ENCODE measurements at regions not wholly inside any gene's neighbourhood (a gene's known extent, or its start where the extent isn't known, plus 50 kb on each side); places are given as distances from the start of the nearest gene placed in this dataset.

GRCh38 chr7:136173874-136174273 lies 196.7 kb upstream of the MTPN start:
- no peak for TF ChIP-seq CTCF (IDR thresholded peaks at IDR 0.05; ENCODE audit: low read depth, low read length)
- no peak for DNase-seq (ENCODE audit: low read depth in 2 of 2)

GRCh38 chr7:136171233-136171632 lies 194.1 kb upstream of the MTPN start:
- TF ChIP-seq CTCF (IDR thresholded peaks at IDR 0.05; ENCODE audit: low read depth, low read length) = no peak
- no peak for DNase-seq (ENCODE audit: low read depth in 2 of 2)
- no peak overlapping the region for H3K4me3 ChIP-seq (replicated peaks in 1 of 2; ENCODE audit: low read depth in 2 of 2, low read length in 2 of 2)

More at GRCh38 chr7:136173874-136174273, 196.7 kb upstream of the MTPN start:
- H3K4me3 ChIP-seq (replicated peaks in 1 of 2; ENCODE audit: low read depth in 2 of 2, low read length in 2 of 2) = no peak overlapping the region

- TF ChIP-seq CTCF (IDR thresholded peaks at IDR 0.05; ENCODE audit: low read depth, low read length) = no peak
- no peak for DNase-seq (ENCODE audit: low read depth in 2 of 2)
- no peak overlapping the region for H3K4me3 ChIP-seq (replicated peaks in 1 of 2; ENCODE audit: low read depth in 2 of 2, low read length in 2 of 2)
Observed at GRCh38 chr7:136168821-136169220, 191.7 kb upstream of the MTPN start.

GRCh38 chr7:136167991-136168390 lies 190.8 kb upstream of the MTPN start:
- no peak for TF ChIP-seq CTCF (IDR thresholded peaks at IDR 0.05; ENCODE audit: low read depth, low read length)
- no peak for DNase-seq (ENCODE audit: low read depth in 2 of 2)
- H3K4me3 ChIP-seq (replicated peaks in 1 of 2; ENCODE audit: low read depth in 2 of 2, low read length in 2 of 2) = no peak overlapping the region

- TF ChIP-seq CTCF (IDR thresholded peaks at IDR 0.05; ENCODE audit: low read depth, low read length) = no peak
- H3K4me3 ChIP-seq (replicated peaks in 1 of 2; ENCODE audit: low read depth in 2 of 2, low read length in 2 of 2) = no peak overlapping the region
- DNase-seq (ENCODE audit: low read depth in 2 of 2) = no peak
Observed at GRCh38 chr7:136166521-136166920, 189.4 kb upstream of the MTPN start.

- no peak for TF ChIP-seq CTCF (IDR thresholded peaks at IDR 0.05; ENCODE audit: low read depth, low read length)
- no peak for DNase-seq (ENCODE audit: low read depth in 2 of 2)
- H3K4me3 ChIP-seq (replicated peaks in 1 of 2; ENCODE audit: low read depth in 2 of 2, low read length in 2 of 2) = no peak overlapping the region
Observed at GRCh38 chr7:136163340-136163801, 186.2 kb upstream of the MTPN start.

GRCh38 chr7:136150311-136150710 lies 173.2 kb upstream of the MTPN start:
- H3K4me3 ChIP-seq (replicated peaks in 1 of 2; ENCODE audit: low read depth in 2 of 2, low read length in 2 of 2) = no peak overlapping the region
- no peak for DNase-seq (ENCODE audit: low read depth in 2 of 2)
- TF ChIP-seq CTCF (IDR thresholded peaks at IDR 0.05; ENCODE audit: low read depth, low read length) = no peak
